ENCODE measurements at regions not wholly inside any gene's neighbourhood (a gene's known extent, or its start where the extent isn't known, plus 50 kb on each side); places are given as distances from the start of the nearest gene placed in this dataset.

- DNase-seq: no peak
These were observed 147.9 kb downstream of the IMPG2 start for GRCh38 chr3:101172516-101172915.

- peak; percentile 22 for DNase-seq
These were observed 148.6 kb downstream of the IMPG2 start for GRCh38 chr3:101171681-101172191.

DNA sequence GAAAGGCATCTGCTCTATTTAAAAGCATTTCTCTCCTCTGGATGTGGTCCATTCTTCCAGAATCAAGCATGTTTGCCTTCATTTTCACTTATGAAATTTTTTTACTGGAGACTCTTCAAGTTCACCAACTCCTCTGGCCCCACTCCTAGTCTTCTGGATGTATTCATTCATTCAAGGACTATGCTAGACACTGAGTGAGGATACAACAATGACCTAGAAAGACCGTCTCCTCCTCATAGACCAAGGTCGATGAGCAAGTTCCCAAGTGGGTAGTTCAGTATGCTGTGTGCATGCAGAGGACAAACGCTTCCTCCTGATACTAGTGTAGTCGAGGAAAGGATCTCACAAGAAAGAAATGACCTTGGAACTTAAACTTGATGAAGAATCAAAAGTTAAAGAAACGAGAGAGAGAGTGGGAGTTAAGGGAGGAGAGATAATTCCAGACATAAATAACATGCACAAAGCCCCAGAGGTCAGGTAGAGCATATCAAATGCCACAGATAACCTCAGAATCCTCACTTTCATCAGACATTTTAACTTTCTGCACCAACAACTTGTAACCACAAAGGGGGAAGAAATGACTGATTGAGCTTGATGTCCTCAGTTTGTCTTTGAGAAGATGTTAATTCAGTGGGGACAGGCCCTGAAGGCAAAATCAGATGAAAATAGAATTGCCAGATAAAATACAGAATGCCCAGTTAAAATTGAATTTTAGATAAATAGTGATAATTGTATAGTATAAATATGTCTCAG is 149.4 kb downstream of the IMPG2 start:
- DNase-seq: peak; percentile 19

GRCh38 chr3:101170062-101170771 is 150.2 kb downstream of the IMPG2 start:
- DNase-seq: peak; percentile 2

GRCh38 chr3:101169516-101169915 is 150.9 kb downstream of the IMPG2 start:
- no peak for DNase-seq

DNA sequence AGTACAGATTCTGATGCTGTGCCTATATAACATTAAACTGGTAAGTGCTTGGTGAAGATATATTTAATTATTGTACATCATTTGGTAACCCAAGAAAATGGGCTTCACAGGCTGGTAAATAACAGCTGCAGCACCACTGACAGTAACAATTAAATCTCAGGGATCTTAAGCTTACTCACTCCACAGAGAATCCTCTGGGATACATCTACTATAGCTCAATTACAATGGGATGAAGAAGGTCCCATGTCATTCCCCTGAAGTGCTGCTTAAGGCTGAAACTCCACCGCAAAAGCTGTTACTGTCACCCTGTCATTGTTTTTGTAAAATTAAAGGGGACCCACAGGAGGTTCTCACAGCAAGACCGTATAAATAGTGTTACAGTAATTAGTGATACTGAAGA is 153.0 kb downstream of the IMPG2 start:
- DNase-seq: no peak

- DNase-seq: no peak
These were observed 154.2 kb downstream of the IMPG2 start for GRCh38 chr3:101166150-101166549.

DNA sequence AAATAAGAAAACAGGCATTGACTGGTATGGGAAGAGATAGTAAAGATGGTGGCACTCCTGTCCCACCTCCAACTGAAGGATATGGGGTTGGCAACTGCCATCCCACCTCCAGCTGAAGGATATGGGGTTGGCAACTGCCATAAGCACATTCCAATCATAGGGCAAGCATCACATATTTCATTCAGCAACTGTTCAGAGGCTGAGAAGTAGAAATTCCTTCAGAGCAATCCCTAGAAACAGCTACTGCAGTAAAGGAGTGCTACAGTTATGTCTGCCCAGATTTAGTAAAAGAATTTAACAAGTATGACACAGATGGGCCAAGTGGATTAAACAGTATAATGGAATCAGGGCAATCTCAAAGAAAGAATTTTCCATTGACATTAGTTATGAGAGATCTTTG is 156.8 kb downstream of the IMPG2 start:
- no peak for DNase-seq

DNA sequence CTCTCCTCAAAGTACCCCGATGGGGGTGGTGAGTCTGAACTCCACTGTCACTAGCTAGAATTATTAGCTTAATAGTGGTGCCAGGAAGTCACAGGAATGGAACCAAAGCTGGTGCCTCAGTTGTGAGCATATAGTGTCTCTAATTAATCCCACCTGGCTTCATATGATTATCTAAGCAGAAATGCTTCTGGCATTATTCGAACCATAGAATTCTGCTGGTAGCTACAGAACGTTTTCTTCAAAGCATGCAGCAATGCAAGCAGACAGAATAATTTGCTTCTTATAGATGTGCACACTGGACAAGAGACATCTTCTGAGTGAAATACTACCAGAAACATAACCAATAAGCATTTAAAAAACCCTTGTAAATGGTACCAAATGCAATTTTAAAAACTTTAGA is 160.9 kb downstream of the IMPG2 start:
- DNase-seq: no peak

DNA sequence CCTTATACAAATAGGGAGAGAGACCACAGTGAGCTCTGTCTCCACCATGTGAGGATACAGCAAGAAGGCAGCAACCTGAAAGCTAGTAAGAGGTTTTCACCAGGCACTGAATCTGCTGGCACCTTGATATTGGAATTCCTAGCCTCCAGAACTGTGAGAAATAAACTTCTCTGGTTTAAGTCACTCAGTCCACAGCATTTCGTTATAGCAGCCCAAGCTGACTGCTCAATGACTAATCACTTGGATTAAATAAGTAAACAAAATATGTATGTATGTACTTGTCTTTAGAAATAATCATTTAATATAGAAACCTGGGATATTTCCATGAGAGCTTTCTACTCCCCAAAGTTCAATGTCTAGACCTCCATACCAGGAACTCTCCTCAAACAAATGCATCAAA is 162.0 kb downstream of the IMPG2 start:
- no peak for DNase-seq

DNA sequence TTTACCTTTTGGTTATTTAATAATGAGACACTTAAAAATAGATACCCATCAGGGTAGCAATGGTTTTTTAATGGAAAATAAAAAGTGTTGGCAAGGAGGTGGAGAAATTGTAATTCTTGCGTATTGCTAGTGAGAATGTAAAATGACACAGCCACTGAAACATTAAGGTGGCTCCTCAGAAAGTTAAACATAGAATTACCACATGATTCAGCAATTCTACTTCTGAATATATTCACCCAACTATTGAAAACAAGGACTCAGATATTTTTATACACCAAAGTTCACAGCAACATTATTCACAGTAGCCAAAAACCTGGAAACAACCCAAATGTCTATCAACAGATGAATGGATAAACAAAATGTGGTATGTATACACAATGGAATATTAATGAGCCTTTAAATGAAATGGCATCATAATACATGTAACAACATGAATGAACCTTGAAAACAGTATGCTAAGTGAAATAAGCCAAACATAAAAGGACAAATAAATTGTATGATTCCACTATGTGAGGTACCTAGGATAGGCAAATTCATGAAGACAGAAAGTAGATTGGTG is 163.5 kb downstream of the IMPG2 start:
- DNase-seq: no peak

- no peak for DNase-seq
These were observed 162.6 kb upstream of the ABI3BP start for GRCh38 chr3:101155825-101156224.

DNA sequence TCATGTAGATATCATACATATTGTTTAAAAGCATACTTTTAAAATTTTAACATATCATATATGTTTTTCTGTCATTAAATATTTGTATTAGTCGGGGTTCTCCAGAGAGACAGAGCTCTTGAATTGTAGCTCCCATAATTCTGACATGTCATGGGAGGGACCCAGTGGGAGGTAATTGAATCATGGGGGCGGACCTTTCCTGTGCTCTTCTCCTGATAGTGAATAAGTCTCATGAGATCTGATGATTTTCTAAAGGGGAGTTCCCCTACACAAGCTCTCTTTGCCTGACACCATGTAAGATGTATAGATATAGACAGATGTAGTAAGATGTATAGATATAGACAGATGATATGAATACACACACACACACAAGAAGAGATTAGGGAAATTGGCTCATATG is 161.2 kb upstream of the ABI3BP start:
- no peak for DNase-seq

DNA sequence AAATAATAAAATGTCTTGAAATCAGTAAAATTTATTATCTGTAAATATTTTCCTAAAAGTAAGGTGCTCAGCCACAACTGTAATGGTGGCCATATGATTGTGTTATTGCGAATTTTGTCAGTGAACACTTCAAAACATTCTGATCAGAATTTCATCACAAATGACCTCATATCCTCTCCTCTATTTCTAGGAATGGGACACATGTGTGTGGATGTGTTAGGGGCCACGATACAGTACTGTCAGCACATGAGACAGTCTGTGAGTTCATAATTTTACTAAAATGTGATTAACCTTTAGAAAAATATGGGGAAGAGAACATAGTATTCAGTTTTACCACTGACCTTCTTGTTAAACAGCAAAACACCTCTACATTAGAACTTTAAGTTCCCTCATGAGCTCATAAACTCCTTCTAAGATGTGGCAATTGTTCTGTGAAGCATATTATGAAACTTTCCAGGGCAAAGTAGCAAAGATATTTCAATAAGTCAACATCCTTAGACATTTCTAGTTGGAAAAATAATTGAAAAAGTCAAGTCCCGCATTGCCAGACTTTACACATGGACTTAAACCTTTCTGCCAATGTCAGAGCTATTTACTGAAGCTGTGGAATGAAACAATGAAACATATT is 158.2 kb upstream of the ABI3BP start:
- DNase-seq: no peak

DNA sequence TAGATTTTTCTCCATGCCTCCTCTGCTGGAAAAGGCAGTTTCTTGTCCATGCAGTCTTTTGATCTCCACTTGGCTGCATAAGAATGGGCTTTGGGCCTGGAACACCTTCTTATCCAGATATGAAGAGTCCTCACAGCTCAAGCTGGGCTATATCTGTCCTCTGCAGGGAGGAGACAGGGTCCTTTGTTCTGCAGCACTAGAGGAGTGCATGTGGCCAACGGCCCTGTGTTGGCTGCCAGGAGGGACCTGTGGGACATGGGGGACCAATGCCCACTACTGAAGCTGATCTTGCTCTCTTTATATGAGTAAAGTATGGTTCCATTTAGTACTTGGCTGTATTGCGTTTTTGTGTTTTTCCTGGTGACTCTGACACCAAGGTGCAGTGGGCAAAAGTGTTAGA is 157.3 kb upstream of the ABI3BP start:
- no peak for DNase-seq

DNA sequence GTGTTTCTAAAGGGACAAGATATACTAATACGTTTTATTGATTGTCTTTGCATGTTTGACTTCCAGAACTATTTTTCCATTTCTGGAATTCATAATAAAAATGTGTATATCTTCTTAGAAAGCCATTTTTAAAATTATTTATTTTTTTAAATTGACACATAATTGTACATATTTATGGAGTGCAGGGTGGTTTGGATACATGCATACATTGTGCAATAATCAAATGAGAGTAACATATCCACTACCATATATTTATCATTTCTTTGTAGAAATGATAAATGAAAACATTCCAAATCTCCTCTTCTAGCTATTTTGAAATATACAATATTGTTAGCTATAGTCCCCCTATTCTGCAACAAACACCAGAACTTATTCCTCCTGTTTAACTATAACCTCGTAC is 156.5 kb upstream of the ABI3BP start:
- no peak for DNase-seq

DNA sequence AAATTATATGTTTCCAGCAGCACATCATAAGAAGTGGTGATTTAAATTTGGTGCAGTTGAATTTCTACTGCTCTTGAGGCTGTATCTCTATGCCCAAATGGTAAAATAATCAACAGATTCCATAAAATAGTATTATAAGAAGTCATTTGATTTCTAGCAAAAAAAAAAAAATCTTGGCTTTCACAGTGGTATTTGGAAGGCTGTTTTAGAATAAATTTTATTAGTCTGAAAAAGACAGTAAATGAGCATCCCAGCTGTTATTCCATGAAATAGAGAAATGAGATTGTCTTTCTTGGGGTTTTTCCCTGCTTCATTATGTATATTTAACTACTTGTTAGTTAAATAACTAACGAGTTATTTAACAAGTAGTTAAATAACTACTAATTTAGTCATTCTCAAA is 156.0 kb upstream of the ABI3BP start:
- no peak for DNase-seq

GRCh38 chr3:101148001-101148400 is 154.8 kb upstream of the ABI3BP start:
- no peak for DNase-seq

DNA sequence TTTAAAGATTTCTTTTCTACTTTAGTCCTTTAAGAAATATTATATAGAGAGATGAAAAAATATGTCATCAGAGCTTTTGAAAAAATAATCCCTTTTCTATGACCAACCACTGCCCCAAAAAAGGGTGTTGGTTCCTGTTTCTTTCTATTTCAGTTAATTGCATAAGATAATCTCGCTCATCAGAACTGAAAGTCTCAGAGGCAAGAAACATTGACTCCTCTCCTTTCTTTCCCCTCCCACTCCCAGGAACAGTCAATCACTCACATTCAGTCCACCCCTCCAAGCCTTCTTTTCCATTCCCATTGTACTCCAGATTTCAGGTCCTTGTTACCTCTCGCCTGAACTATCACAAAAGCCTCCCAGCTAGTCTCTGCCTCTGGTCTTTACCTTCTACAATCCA is 153.7 kb upstream of the ABI3BP start:
- no peak for DNase-seq

GRCh38 chr3:101144105-101144504 is 150.9 kb upstream of the ABI3BP start:
- DNase-seq: no peak

DNA sequence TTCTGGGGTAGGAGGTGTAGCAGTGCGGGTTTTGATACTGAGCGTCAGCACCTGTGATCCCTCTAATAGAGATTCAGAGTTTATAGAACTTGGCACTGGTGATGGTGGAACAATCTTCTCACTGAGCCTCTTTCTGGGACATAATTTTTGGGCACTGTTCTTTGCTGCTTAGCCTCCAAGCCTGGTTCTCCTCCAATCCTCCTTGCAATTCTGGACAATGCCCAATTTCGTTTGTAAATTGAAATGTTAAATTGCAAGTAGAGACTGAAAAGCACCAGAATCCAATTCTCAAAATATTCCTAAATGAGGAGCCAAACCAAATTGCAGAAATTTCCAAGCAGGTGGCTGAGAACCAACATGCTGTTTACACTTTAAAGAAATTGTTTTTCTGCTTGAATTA is 149.8 kb upstream of the ABI3BP start:
- no peak for DNase-seq

DNA sequence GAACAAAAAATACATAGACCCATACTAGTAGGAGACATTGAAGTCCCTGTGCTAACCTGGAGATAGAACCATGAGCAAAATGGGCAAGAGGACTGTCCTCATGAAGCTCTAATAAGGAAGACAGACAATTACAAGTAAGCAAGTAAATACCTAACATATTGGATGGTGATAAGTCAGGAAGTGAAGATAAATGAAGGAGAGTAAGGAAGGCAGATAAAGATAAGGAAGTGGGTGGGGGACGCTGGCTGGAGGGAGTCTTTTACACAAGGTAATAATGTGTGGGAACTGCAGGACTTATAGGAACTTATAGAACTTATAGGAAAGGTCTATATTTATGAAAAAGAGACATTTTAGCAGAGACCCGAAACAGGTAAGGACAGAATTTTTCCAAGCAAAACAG is 148.9 kb upstream of the ABI3BP start:
- DNase-seq: no peak

DNA sequence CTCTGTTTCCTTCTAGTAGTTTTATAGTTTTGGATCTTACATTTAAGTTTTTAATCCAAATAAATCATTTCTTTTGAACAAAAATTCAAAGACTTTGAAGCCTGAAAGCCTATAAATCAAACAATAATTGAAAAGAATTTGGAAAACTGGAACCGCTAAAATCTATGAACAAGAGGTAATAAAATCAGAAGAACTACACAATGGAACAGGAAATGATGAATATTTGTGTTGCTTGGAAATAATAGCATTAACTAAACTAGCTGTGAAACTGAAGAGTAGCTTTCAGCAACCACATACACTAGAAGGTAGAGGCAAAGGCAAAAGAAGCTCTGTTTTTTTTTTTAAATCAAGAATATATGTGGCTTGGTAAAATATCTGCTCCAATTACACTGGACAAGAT is 147.9 kb upstream of the ABI3BP start:
- no peak for DNase-seq

DNA sequence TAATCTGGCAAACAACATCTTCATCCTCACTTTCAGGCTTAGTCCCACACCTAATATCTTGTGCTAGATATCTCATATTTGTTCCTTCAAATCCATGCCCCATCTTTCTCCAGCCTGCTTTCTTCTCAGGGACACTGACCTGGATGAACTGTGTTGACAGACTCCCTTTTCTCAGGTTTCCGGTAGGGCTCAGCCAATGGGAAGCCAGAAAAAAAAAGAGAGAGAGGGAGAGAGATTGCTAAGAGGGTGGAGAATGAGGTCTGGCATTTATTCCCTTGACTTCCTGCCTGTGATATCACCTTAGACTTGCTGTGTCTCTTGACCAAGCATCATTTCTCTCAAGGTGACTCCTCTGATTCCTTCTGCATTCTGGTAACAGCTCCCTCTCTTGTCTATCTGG is 145.6 kb upstream of the ABI3BP start:
- DNase-seq: no peak
